Fibroblast of pulmonary artery (primary cell): ENCODE measurements at regions not wholly inside any gene's neighbourhood (a gene's known extent, or its start where the extent isn't known, plus 50 kb on each side); places are given as distances from the start of the nearest gene placed in this dataset.

ENCODE experiments used
- DNase-seq: peaks from one replicate; pipeline ENCODE4 v3.0.0-alpha.2; 2010; ENCODE audit warnings: low read depth
- H3K4me3 ChIP-seq: replicated peaks from 2 replicates; pipeline ENCODE4 v1.5.1; 2011; ENCODE audit warnings: low read depth, mild to moderate bottlenecking, control low read depth, low read length, moderate library complexity
- TF ChIP-seq, protein P1 (sequence below): IDR thresholded peaks from 2 replicates; pipeline ENCODE4 v1.5.1; 2011; ENCODE audit warnings: mild to moderate bottlenecking, control low read depth, low read length, inconsistent platforms; ENCODE audit errors: missing control alignments

DNA sequence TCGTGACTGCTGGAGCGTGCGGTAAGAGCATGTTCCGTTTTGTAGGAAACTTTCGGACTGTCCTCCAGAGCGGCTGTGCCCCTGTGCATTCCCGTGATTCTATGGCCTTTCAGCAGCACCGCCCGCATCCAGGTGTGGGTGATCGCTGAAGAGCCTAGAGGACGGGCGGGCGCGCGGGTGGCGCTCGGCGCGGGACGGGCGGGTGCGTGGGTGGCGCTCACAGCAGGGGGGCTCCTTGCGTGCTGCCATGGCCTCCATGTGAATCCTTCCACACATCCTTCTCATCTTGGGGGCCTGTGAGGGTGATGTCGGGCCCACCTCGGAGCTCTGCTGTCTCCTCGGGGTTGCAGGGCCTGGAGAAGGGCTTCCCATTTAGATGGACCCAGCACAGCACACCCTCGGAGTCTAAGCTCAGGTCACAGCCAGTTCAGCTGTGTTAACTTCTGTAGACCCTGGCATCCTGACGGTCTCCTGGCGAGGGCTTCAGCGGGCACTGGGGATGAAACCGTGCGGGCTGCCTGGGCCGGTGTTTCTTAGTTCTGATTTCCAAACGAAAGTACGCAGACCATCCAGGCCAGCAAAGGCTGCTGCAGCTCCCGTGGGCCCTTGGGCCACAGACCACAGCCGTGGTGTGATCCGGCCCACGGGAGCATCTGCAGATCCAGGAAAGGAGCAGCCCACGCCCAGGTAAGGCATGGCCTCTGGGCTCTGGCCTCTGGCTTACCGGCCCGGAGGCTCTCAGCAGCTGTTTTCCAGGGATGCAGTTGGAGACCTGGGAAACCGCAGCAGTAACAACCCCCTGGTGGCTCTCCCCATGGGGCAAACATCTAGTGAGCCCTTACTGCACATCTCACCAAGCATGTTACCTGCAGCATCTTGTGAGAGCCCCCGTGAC lies 339.4 kb downstream of the FOXL1 start:
- no peak overlapping the region for H3K4me3 ChIP-seq
- TF ChIP-seq, protein P1, sequence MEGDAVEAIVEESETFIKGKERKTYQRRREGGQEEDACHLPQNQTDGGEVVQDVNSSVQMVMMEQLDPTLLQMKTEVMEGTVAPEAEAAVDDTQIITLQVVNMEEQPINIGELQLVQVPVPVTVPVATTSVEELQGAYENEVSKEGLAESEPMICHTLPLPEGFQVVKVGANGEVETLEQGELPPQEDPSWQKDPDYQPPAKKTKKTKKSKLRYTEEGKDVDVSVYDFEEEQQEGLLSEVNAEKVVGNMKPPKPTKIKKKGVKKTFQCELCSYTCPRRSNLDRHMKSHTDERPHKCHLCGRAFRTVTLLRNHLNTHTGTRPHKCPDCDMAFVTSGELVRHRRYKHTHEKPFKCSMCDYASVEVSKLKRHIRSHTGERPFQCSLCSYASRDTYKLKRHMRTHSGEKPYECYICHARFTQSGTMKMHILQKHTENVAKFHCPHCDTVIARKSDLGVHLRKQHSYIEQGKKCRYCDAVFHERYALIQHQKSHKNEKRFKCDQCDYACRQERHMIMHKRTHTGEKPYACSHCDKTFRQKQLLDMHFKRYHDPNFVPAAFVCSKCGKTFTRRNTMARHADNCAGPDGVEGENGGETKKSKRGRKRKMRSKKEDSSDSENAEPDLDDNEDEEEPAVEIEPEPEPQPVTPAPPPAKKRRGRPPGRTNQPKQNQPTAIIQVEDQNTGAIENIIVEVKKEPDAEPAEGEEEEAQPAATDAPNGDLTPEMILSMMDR = no peak
- DNase-seq = no peak

DNA sequence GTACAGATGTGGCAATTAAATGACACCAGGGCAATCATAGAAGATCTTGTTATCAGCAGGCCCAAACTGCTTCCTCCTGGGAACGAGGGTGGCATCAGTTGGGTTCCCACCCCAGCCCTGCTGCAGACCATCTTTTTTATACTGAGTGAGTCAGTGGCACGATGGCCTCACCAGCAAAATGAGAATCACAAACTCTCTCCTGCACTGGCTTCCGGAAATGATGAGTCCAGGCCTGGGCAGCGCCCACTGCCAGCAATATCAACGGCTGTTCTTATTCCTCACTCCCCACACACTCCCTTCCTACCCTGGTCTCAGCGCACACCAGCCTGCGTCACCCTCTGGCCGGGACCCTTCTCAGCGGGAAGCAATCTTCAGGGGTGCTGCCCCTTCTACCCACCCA lies 340.3 kb downstream of the FOXL1 start:
- H3K4me3 ChIP-seq = no peak overlapping the region
- DNase-seq = no peak
- TF ChIP-seq, protein P1 = no peak

DNA sequence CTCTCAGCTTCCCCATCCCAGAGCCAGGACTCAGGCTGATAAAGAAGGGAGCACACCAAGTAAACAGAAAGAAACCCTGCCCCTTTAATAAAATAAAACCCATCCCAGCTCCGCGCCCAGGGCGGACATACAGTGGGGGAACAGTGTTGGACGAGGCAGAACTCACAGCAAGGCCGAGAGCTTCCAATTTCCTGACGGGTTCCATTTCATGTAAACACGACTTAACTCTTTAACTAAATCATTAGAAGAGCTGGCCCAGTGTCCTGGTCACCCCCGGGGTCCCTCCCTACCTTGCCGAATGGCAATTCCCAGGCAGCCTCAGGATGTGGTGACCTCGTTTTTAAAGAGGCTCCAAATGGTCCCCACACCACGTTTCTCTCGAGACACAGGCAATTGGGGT lies 340.7 kb downstream of the FOXL1 start:
- TF ChIP-seq, protein P1 = no peak
- DNase-seq = no peak
- no peak overlapping the region for H3K4me3 ChIP-seq

DNA sequence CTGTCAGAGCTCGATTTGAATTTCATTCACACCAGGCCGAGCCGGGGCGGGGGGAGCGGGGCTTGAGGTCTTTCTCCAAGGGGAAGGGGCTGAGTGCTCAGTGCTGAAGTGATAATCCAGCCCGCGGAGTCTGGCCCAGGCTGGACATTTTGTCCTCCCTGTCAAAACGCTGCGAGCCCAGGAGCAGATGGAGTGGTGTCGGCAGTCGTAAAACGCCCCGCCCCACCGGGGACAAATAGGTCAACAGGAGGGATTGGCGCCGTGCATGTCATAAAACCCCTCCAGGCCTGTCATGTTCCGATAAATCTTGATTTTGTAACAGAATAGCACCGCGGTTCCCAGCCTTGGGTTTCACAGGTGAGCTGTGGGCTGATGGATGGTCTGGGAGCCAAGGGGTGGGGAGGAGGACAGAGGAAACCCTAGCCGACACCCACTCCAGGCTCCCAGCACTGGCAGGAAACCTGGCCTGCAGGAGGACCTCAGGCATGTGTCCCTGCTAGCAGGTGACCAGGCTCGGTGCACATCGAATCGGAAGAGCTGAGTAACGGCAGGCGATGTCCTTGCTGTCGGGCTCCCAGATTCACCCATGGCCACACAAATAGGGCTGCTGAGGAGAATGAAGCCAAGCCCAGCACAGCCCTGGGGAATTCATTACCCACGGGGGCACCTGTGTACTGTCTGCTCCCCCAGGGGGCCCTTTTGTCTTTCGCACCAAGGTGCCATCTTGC lies 341.4 kb downstream of the FOXL1 start:
- TF ChIP-seq, protein P1 = no peak
- H3K4me3 ChIP-seq = no peak overlapping the region
- no peak for DNase-seq

DNA sequence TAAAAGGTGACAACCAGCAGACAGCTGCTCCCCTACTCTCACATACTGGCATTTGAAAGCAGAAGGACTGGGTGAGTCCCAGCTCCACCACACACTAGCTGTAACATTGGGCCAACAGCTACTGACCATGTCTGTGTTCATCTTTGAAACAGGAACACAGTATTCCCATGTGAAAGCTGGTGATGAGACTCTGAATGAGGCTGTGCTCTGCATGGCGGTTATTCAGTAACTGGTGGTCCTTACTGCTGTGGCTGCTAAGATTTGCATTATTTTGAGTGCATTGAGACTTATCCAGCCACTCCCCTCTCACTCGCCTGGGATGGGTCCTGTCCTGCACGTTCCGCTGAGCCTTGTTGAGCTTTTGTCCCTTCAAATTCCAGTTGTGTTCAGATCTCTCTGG lies 342.9 kb downstream of the FOXL1 start:
- H3K4me3 ChIP-seq = no peak overlapping the region
- no peak for DNase-seq
- TF ChIP-seq, protein P1 = no peak

DNA sequence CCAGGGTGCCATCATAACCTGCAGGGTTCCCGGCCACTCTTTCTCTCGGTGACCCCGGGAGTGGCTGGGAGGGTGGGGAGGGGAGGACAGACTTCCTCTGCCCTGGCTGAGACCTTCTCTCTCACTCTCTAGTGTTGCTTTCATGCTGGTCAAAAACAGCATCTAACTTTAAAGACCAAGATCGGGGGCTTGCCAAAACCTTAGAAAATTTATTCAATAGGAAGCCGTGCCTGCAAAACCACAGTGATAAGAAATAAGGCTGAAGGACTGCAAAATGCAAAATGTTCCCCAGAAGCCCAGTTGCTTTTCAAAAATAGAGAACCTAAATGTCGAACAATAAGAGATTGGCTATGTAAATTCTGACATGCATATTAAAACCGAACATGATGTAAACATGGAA lies 344.0 kb downstream of the FOXL1 start:
- no peak for DNase-seq
- TF ChIP-seq, protein P1 = no peak
- H3K4me3 ChIP-seq = no peak overlapping the region

DNA sequence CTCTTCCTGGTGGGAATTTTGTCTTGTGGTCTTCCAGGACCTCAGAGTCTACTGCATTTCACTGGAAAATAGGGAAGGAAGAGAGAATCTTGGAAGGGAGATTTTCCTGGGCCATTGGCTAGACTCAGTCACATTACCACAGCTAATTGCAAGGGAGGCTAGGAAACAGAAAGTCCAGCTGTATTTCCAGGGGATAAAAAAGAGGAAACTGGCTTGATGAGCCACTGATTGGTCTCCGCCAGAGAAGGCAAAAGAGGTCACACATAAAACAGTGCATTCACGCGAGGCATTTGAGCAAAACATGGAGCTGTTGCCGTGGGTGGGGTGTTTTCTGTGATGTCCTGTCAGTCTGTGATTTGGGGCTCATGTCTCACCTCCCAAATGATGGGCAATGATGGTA lies 345.3 kb downstream of the FOXL1 start:
- TF ChIP-seq, protein P1 = no peak
- no peak overlapping the region for H3K4me3 ChIP-seq
- DNase-seq = no peak
